ENCODE measurements at regions not wholly inside any gene's neighbourhood (a gene's known extent, or its start where the extent isn't known, plus 50 kb on each side); places are given as distances from the start of the nearest gene placed in this dataset.

DNA sequence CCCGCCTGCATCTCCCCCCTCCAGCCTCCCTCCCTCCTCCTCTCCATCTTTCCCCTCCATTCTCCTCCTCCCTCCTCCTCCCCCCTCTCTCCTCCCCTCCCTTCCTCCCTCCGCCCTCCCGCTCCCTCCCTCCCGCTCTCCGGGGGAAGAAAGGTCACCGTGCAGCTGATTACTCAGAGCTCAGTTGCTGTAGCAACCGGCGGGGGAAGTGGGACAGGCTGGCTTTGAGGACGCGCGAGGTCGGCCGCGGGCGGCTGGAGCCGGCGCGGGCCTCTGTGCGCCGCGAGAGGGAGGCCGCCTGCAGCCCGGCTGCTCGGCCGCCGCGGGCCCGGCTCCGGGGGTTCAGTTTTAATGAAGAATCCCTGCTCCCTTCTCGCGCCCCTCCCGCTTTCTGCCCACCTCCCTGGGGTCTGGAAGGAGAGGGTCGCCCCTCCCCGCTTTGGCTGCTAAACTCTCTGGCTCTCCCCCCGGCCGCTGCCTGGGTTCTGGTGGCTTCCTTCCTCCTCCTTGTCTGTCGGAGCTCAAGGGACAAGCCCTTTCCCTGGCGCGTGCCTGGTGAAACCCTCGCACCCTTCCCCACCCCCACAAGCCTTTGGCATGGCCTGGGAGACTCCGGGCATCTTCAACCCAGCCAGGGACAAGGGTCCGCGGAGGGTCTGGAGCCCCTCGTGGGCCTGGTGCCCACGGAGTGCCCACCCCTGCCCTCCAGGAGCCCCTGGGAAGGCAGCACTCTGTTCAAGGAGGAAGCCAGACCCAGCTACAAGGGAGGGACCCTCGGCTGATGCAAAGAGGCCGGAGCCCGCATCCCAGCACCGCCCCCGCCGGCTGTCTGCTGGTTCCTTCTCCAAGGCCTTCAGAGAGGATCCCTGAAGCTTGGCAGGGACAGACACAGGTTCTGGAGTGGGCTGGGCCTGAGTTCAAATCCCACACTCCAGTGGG, 160.3 kb downstream of the C9orf50 start:
- TF ChIP-seq, protein P1, sequence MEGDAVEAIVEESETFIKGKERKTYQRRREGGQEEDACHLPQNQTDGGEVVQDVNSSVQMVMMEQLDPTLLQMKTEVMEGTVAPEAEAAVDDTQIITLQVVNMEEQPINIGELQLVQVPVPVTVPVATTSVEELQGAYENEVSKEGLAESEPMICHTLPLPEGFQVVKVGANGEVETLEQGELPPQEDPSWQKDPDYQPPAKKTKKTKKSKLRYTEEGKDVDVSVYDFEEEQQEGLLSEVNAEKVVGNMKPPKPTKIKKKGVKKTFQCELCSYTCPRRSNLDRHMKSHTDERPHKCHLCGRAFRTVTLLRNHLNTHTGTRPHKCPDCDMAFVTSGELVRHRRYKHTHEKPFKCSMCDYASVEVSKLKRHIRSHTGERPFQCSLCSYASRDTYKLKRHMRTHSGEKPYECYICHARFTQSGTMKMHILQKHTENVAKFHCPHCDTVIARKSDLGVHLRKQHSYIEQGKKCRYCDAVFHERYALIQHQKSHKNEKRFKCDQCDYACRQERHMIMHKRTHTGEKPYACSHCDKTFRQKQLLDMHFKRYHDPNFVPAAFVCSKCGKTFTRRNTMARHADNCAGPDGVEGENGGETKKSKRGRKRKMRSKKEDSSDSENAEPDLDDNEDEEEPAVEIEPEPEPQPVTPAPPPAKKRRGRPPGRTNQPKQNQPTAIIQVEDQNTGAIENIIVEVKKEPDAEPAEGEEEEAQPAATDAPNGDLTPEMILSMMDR (IDR thresholded peaks at IDR 0.05 in 2 of 3, conservative IDR thresholded peaks at IDR 0.05 in 1 of 3; ENCODE audit: borderline replicate concordance in 1 of 3, insufficient read depth in 1 of 3, low read depth in 2 of 3, low read length in 2 of 3), result no peak
- TF ChIP-seq POLR2A (IDR thresholded peaks at IDR 0.05; ENCODE audit: borderline replicate concordance, extremely low read depth, insufficient read depth, insufficient read length), result no peak
- no peak for TF ChIP-seq EZH2 (IDR thresholded peaks at IDR 0.05)
- TF ChIP-seq EZH2phosphoT487 (IDR thresholded peaks at IDR 0.05; ENCODE audit: borderline replicate concordance), result no peak
- TF ChIP-seq SRF (IDR thresholded peaks at IDR 0.05; ENCODE audit: low read depth), result no peak
- no peak for TF ChIP-seq EGR1 (IDR thresholded peaks at IDR 0.05; ENCODE audit: low read depth)
- no peak for TF ChIP-seq RAD21 (IDR thresholded peaks at IDR 0.05; ENCODE audit: low read depth)
- TF ChIP-seq POLR2AphosphoS5 (IDR thresholded peaks at IDR 0.05; ENCODE audit: low read depth, low read length), result peak; percentile 76
- TF ChIP-seq, protein P2, sequence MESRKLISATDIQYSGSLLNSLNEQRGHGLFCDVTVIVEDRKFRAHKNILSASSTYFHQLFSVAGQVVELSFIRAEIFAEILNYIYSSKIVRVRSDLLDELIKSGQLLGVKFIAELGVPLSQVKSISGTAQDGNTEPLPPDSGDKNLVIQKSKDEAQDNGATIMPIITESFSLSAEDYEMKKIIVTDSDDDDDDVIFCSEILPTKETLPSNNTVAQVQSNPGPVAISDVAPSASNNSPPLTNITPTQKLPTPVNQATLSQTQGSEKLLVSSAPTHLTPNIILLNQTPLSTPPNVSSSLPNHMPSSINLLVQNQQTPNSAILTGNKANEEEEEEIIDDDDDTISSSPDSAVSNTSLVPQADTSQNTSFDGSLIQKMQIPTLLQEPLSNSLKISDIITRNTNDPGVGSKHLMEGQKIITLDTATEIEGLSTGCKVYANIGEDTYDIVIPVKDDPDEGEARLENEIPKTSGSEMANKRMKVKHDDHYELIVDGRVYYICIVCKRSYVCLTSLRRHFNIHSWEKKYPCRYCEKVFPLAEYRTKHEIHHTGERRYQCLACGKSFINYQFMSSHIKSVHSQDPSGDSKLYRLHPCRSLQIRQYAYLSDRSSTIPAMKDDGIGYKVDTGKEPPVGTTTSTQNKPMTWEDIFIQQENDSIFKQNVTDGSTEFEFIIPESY (IDR thresholded peaks at IDR 0.05; ENCODE audit: extremely low read depth, insufficient replicate concordance, low read length), result no peak
- no peak for TF ChIP-seq SIN3A (IDR thresholded peaks at IDR 0.05; ENCODE audit: low read depth)
- no peak for TF ChIP-seq SP1 (IDR thresholded peaks at IDR 0.05; ENCODE audit: low read depth)
